K562 (cell line): ENCODE measurements at regions not wholly inside any gene's neighbourhood (a gene's known extent, or its start where the extent isn't known, plus 50 kb on each side); places are given as distances from the start of the nearest gene placed in this dataset.

ENCODE experiments used
- CHAMP1 ChIP-seq: fragments of 450-650 bp; IDR thresholded peaks from 2 replicates; pipeline ENCODE4 v1.6.1; 2016; ENCODE audit warnings: mild to moderate bottlenecking
- CLOCK ChIP-seq: fragments of 250-450 bp; sonication (Bioruptor Pico); IDR thresholded peaks from 2 replicates; pipeline ENCODE4 v1.4.0; 2020; ENCODE audit warnings: mild to moderate bottlenecking, moderate library complexity, borderline replicate concordance
- GMEB1 ChIP-seq: fragments of 250-450 bp; sonication (Bioruptor Pico); IDR thresholded peaks from 2 replicates; pipeline ENCODE4 v1.4.0; 2020; ENCODE audit warnings: mild to moderate bottlenecking
- HDGF ChIP-seq: fragments of 450-650 bp; IDR thresholded peaks from 2 replicates; pipeline ENCODE4 v1.6.1; 2016
- JUN ChIP-seq, 2 experiments: sonication (generic) in 1 of 2; formaldehyde crosslinking in 1 of 2; IDR thresholded peaks; 2 replicates each; pipeline versions ENCODE4 v1.6.1 to v1.8.0; 2012 to 2022; ENCODE audit warnings: borderline replicate concordance in 2 of 2, mild to moderate bottlenecking in 2 of 2, improper control_type of control experiment in 1 of 2, low read depth in 1 of 2, low read length in 1 of 2, missing genetic modification reagents in 1 of 2
- KLF6 ChIP-seq: fragments of 250-450 bp; sonication (Bioruptor Pico); IDR thresholded peaks from 2 replicates; pipeline ENCODE4 v1.4.0; 2020; ENCODE audit warnings: mild to moderate bottlenecking, moderate library complexity, borderline replicate concordance
- MTA3 ChIP-seq: fragments of 450-650 bp; formaldehyde crosslinking; IDR thresholded peaks from 2 replicates; pipeline ENCODE4 v1.6.1; 2017; ENCODE audit warnings: mild to moderate bottlenecking, borderline replicate concordance
- NR3C1 ChIP-seq: sonication (generic); formaldehyde crosslinking; IDR thresholded peaks from 2 replicates; pipeline ENCODE4 v1.8.1; 2022; ENCODE audit warnings: missing genetic modification reagents
- POU5F1 ChIP-seq: fragments of 150-350 bp; IDR thresholded peaks from 2 replicates; pipeline ENCODE4 v1.6.1; 2014; ENCODE audit warnings: borderline replicate concordance, low read length, low read depth, mild to moderate bottlenecking; ENCODE audit not compliant: partially characterized antibody
- SMAD3 ChIP-seq: fragments of 450-650 bp; formaldehyde crosslinking; conservative IDR thresholded peaks from 2 replicates; pipeline ENCODE4 v1.4.0; 2020; ENCODE audit warnings: mild to moderate bottlenecking
- SP2 ChIP-seq: IDR thresholded peaks from 2 replicates; pipeline ENCODE4 v1.6.1; 2011; ENCODE audit warnings: mild to moderate bottlenecking, low read depth, low read length, moderate library complexity; ENCODE audit not compliant: poor library complexity, severe bottlenecking; ENCODE audit errors: extremely low read depth
- ZBTB26 ChIP-seq: fragments of 450-650 bp; formaldehyde crosslinking; IDR thresholded peaks from 2 replicates; pipeline ENCODE4 v1.4.0; 2022; ENCODE audit warnings: missing genetic modification characterization
- ZZZ3 ChIP-seq: fragments of 450-650 bp; IDR thresholded peaks from 2 replicates; pipeline ENCODE4 v1.6.1; 2016; ENCODE audit warnings: antibody characterized with exemption, mild to moderate bottlenecking, moderate library complexity

- TF ChIP-seq SMAD3 (CRISPR knock-in tag), result no peak
- TF ChIP-seq KLF6 (CRISPR knock-in tag), result no peak
- TF ChIP-seq ZZZ3, result no peak
- TF ChIP-seq POU5F1, result no peak
- TF ChIP-seq ZBTB26 (CRISPR knock-in tag), result no peak
- no peak for TF ChIP-seq SP2
- no peak for TF ChIP-seq GMEB1 (CRISPR knock-in tag)
- no peak for TF ChIP-seq MTA3
- TF ChIP-seq HDGF, result no peak
- no peak for TF ChIP-seq NR3C1 (CRISPR knock-in tag)
- TF ChIP-seq CHAMP1, result no peak
- TF ChIP-seq JUN (IDR thresholded peaks at IDR 0.05; ENCODE audit: borderline replicate concordance, low read depth, low read length), result no peak
- no peak for TF ChIP-seq JUN (CRISPR knock-in tag; IDR thresholded peaks at IDR 0.05; ENCODE audit: borderline replicate concordance)
- no peak for TF ChIP-seq CLOCK
- TF ChIP-seq, all 486 proteins: peak for 0
These were observed 635.3 kb downstream of the CDH11 start (continued) for GRCh38 chr16:64486561-64486960.
